ENCODE measurements at regions not wholly inside any gene's neighbourhood (a gene's known extent, or its start where the extent isn't known, plus 50 kb on each side); places are given as distances from the start of the nearest gene placed in this dataset.

GRCh38 chr16:66263168-66263972 is 103.1 kb upstream of the CDH5 start:
- H3K9me3 ChIP-seq: no peaks in the 10 kb centered on the region
- H3K4me1 ChIP-seq: peaks cover 45% of the 10 kb centered on the region
- H3K27me3 ChIP-seq: no peaks in the 10 kb centered on the region
- no peak overlapping the region for H3K4me3 ChIP-seq
- peak in 1 of 2 donors; percentile 40 for DNase-seq (ENCODE audit: low spot score in 2 of 2)
- H3K36me3 ChIP-seq: no peaks in the 10 kb centered on the region
- 92% methylated on average over 6 of the region's 6 CpGs for WGBS
- TF ChIP-seq EP300 (IDR thresholded peaks at IDR 0.05): no peak
- TF ChIP-seq POLR2AphosphoS5 (IDR thresholded peaks at IDR 0.05): no peak
- no peak for TF ChIP-seq CTCF (IDR thresholded peaks at IDR 0.05)
- no peak for TF ChIP-seq POLR2A (IDR thresholded peaks at IDR 0.05)
- peak overlapping the region; percentile 53 for H3K27ac ChIP-seq

GRCh38 chr16:66262253-66263167 is 104.0 kb upstream of the CDH5 start:
- Histone ChIP-seq H3K4me3 (no peak overlapping the region), H3K9me3 (no peaks in the 10 kb centered on the region), H3K27me3 (no peaks in the 10 kb centered on the region), H3K27ac (peak overlapping the region; percentile 53), H3K4me1 (peaks cover 40% of the 10 kb centered on the region), H3K36me3 (no peaks in the 10 kb centered on the region)
- peak in 1 of 2 donors; percentile 81 for DNase-seq (ENCODE audit: low spot score in 2 of 2)
- TF ChIP-seq POLR2A (IDR thresholded peaks at IDR 0.05) (no peak), EP300 (IDR thresholded peaks at IDR 0.05) (no peak), CTCF (IDR thresholded peaks at IDR 0.05) (no peak), POLR2AphosphoS5 (IDR thresholded peaks at IDR 0.05) (no peak)
- WGBS: 65% methylated on average over 10 of the region's 11 CpGs

DNA sequence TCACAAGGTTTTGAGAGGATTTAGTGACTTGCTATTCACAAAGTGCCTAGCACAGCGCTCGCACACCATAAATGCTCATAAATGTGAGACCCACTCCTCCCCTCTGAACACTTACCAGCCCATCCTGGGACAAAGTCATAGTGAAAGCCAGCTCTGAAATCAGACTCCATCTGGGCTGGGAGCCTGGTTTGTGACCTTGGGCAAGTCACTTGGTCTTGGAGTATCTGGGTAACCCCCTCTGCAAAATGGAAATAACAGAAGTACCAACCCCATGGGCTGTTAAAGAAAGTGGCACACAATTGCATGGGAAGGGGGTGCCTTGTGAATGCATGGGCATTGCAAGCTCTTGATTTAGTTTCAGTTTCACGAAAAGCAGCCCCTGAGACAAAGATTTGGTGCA is 104.7 kb upstream of the CDH5 start:
- Histone ChIP-seq H3K9me3 (no peaks in the 10 kb centered on the region), H3K36me3 (no peaks in the 10 kb centered on the region), H3K27me3 (no peaks in the 10 kb centered on the region), H3K4me3 (no peak overlapping the region), H3K4me1 (peaks cover 33% of the 10 kb centered on the region), H3K27ac (no peak overlapping the region)
- TF ChIP-seq CTCF (IDR thresholded peaks at IDR 0.05) (no peak), POLR2AphosphoS5 (IDR thresholded peaks at IDR 0.05) (no peak), EP300 (IDR thresholded peaks at IDR 0.05) (no peak), POLR2A (IDR thresholded peaks at IDR 0.05) (no peak)
- peak in 1 of 2 donors; percentile 40 for DNase-seq (ENCODE audit: low spot score in 2 of 2)
- 92% methylated on average over 3 of the region's 3 CpGs for WGBS

- Histone ChIP-seq H3K9me3 (no peaks in the 10 kb centered on the region), H3K27me3 (no peaks in the 10 kb centered on the region), H3K4me1 (peaks cover 28% of the 10 kb centered on the region), H3K4me3 (no peak overlapping the region), H3K36me3 (no peaks in the 10 kb centered on the region), H3K27ac (no peak overlapping the region)
- WGBS: 93% methylated on average over 13 of the region's 14 CpGs
- TF ChIP-seq EP300 (IDR thresholded peaks at IDR 0.05) (no peak), CTCF (IDR thresholded peaks at IDR 0.05) (no peak), POLR2AphosphoS5 (IDR thresholded peaks at IDR 0.05) (no peak), POLR2A (IDR thresholded peaks at IDR 0.05) (no peak)
- peak in 1 of 2 donors; percentile 59 for DNase-seq (ENCODE audit: low spot score in 2 of 2)
Measured at GRCh38 chr16:66260522-66261254, 105.8 kb upstream of the CDH5 start.

All from suprapubic skin (tissue), 4 donors.